Mucosa of descending colon (tissue), 3 donors: ENCODE measurements at regions not wholly inside any gene's neighbourhood (a gene's known extent, or its start where the extent isn't known, plus 50 kb on each side); places are given as distances from the start of the nearest gene placed in this dataset.

Experiments
- ATAC-seq: fragments of 200-7000 bp; cut with Tn5 transposase; one replicate; pipeline ENCODE4 v1.9.1; 2020; ENCODE audit warnings: mild to moderate bottlenecking, moderate library complexity
- DNase-seq, 3 donors: peaks; one replicate each; pipeline ENCODE4 v3.0.0-alpha.2; 2020
- H3K36me3 ChIP-seq: fragments of 200-600 bp; one replicate; pipeline ENCODE4 v1.8.0; 2021; ENCODE audit warnings: low read depth, mild to moderate bottlenecking
- H3K4me1 ChIP-seq: fragments of 200-600 bp; one replicate; pipeline ENCODE4 v1.8.0; 2021; ENCODE audit warnings: low read depth, mild to moderate bottlenecking
- H3K4me3 ChIP-seq: fragments of 200-600 bp; one replicate; pipeline ENCODE4 v1.8.0; 2021; ENCODE audit warnings: mild to moderate bottlenecking
- H3K9me3 ChIP-seq: fragments of 200-600 bp; one replicate; pipeline ENCODE4 v1.8.0; 2021; ENCODE audit warnings: mild to moderate bottlenecking
- intact Hi-C, 2 donors: fragments of 100-400 bp; cut with DNase I in 1 of 2; cut with micrococcal nuclease in 1 of 2; formaldehyde crosslinking; loops; one replicate each; pipeline versions ENCODE4 v1.11.0 to v1.11.1; 2022; cut with DNase I, micrococcal nuclease
- TF ChIP-seq, protein P1 (sequence below): fragments of 200-600 bp; IDR thresholded peaks from one replicate; pipeline ENCODE4 v1.8.0; 2022; ENCODE audit warnings: antibody characterized with exemption, mild to moderate bottlenecking
- donor health status: DM: no; HTN: no; CAD: no; lungs with moderate emphysema.
- donor health status: DM: no; HTN: no; CAD: no.
- donor health status: DM: no; HTN: yes; CAD: no.

DNA sequence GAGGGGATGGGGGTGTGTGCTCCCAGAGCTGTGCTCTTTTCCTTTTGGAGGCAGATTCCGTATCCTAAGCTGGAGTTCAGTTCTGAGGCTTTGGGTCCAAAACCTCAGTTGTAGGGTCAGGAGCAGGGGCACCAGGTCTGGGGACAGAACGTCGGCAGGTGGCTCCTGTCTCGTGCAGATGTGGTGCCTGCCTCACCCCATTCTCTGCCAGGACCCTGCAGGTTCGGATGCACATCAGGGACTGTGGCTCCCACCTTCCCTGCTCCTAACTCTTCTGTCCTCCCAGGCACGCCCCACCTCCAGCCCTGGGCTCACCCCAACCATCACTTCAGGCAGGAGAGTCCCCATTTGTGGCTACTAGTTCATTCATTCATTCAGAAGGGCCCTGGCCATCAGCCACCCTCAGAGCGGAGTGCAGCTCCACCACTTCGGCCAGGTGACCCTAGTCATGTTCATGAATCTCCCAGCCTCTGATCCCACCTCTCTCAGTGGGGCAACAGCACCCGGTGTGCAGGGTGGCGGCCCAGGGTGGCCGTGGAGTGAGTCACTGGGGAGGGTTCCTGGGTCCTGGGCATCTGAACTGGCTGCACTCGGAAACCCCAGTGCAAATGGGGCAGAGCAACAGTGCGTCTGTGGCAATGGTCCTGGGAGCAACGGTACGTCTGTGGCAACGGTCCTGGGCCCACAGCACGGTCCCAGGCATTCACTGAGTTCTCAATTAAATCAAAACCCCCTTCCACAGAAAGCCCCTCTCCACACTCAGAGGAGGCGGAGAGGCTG lies 100.8 kb upstream of the FAM20C start:
- no peaks in the 10 kb centered on the region for H3K9me3 ChIP-seq
- peaks cover 15% of the 10 kb centered on the region for H3K4me1 ChIP-seq
- no peak overlapping the region for H3K4me3 ChIP-seq
- TF ChIP-seq, protein P1, sequence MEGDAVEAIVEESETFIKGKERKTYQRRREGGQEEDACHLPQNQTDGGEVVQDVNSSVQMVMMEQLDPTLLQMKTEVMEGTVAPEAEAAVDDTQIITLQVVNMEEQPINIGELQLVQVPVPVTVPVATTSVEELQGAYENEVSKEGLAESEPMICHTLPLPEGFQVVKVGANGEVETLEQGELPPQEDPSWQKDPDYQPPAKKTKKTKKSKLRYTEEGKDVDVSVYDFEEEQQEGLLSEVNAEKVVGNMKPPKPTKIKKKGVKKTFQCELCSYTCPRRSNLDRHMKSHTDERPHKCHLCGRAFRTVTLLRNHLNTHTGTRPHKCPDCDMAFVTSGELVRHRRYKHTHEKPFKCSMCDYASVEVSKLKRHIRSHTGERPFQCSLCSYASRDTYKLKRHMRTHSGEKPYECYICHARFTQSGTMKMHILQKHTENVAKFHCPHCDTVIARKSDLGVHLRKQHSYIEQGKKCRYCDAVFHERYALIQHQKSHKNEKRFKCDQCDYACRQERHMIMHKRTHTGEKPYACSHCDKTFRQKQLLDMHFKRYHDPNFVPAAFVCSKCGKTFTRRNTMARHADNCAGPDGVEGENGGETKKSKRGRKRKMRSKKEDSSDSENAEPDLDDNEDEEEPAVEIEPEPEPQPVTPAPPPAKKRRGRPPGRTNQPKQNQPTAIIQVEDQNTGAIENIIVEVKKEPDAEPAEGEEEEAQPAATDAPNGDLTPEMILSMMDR: no peak
- intact Hi-C loops: no loop called here
- DNase-seq (no peak), ATAC-seq (no peak)
- no peaks in the 10 kb centered on the region for H3K36me3 ChIP-seq

DNA sequence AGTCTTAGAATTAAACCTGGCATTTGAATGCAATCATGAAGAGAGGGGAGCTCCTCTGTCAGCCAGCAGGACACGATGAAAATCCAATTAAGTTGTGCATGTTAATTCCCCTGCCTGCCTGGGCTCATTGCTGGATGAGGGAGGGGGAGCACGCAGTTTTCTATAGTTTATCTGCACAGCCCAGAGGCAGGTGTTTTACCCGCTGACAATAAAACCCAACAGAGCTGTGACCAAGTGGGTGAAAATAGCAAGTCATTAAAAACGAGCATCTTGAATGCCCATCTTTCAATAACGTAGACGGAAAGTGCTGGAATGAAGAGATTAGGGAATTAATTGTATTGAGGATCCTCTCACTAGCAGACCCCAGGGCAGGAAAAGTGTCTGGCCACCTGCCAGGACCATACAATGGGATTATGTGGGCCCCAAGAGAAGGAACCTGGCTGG lies 100.1 kb upstream of the FAM20C start:
- TF ChIP-seq, protein P1: no peak
- Histone ChIP-seq H3K4me1 (peaks cover 15% of the 10 kb centered on the region), H3K9me3 (no peaks in the 10 kb centered on the region), H3K4me3 (no peak overlapping the region), H3K36me3 (no peaks in the 10 kb centered on the region)
- DNase-seq (no peak), ATAC-seq (no peak)
- intact Hi-C loops: no loop called here

DNA sequence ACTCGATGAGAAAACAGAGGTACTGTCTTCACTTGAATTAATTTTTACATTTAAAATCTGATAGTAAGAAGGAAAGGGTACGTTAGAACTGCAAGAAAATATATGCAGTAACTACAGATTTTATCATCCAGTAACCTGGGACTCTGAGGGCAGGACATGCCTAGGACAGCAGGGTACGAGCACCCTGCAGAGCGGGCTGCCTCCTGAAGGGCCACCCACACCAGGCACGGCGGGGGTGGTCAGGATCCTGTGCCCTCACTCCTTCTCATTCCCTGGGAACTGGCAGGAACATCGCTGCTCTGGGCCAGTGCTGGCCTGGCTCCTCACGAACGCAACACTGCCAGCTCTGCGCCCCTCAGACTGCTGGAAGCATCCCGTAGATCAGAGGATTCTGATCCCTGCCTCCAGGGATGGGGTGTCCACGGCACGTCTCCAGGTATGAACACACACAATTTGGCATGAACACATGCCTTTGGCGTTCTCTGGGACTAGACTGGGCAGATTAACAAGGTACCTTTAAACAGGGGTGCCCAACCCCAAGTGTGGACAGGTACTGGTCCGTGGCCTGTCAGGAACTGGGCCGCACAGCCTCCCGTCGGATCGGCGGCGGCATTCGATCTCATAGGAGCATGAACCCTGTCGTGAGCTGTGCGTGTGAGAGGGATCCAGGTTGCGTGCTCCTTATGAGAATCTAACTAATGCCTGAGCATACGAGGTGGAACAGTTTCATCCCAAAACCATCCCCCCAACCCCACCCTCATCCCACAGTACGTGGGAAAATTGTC lies 99.3 kb upstream of the FAM20C start:
- ATAC-seq (no peak), DNase-seq (no peak)
- peaks cover 15% of the 10 kb centered on the region for H3K4me1 ChIP-seq
- no peak overlapping the region for H3K4me3 ChIP-seq
- H3K36me3 ChIP-seq: no peaks in the 10 kb centered on the region
- intact Hi-C loops: no loop called here
- peaks cover 4% of the 10 kb centered on the region for H3K9me3 ChIP-seq
- TF ChIP-seq, protein P1: no peak

DNA sequence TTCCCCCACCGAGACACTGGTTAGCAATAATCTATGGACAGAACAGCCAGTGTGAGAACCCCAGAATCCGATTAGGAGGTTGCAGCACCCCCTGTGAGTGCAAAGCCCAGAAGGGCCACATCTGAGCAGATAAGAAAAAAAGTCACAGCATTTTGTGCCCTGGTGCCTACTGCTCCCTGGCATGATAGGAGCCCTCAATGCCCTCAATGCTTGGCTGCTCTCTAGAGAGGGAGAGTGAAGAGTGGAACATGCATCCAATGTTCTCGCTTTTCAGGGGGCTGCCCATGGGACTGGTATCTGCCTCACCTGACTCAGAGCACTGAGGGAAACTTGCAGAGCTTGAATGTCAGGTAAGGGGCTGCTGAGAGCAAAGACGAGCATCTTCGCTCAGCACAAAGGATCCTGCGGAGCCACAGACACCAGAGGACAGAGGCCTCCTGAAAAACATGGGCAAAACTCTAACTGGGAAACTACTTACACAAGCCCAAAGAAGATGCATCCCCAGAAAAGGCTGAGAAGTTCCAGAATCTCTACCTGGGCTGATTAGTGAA lies 98.0 kb upstream of the FAM20C start:
- DNase-seq: no peak
- peaks cover 6% of the 10 kb centered on the region for H3K4me1 ChIP-seq
- no peak for ATAC-seq
- no peaks in the 10 kb centered on the region for H3K36me3 ChIP-seq
- peaks cover 10% of the 10 kb centered on the region for H3K9me3 ChIP-seq
- intact Hi-C loops: no loop called here
- no peak overlapping the region for H3K4me3 ChIP-seq
- TF ChIP-seq, protein P1: no peak

DNA sequence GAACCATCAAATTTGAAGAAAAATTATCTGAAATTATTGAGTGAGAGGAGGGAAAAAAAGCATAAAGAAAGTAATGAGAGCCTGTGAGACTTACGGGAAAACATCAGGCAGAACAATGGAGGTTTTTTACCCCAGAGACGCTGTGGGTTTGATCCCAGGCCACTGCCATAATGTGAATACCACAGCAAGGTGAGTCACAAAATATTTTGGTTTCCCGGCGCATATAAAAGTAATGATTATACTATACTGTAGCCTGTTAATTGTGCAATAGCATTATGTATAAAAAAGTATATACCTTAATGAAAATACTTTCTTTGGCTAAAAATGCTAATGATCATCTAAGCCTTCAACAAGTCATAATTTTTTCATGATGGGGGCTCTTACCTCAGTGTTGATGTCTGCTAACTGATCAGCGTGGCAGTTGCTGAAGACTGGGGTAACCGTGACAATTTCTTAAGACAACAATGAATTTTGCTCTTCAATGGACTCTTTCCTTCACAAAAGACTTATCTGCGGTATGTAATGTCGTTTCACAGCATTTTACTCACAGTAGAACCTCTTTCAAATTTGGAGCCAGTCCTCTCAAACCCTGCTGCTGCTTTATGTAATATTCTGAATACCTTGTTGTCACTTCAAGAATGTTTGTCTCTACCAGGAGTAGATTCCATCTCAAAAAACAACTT lies 97.0 kb upstream of the FAM20C start:
- TF ChIP-seq, protein P1: no peak
- ATAC-seq: no peak
- H3K4me1 ChIP-seq: peaks cover 5% of the 10 kb centered on the region
- no peaks in the 10 kb centered on the region for H3K36me3 ChIP-seq
- no peak overlapping the region for H3K4me3 ChIP-seq
- intact Hi-C loops: no loop called here
- no peak for DNase-seq
- H3K9me3 ChIP-seq: peaks cover 10% of the 10 kb centered on the region
